ENCODE measurements at regions not wholly inside any gene's neighbourhood (a gene's known extent, or its start where the extent isn't known, plus 50 kb on each side); places are given as distances from the start of the nearest gene placed in this dataset.

DNA sequence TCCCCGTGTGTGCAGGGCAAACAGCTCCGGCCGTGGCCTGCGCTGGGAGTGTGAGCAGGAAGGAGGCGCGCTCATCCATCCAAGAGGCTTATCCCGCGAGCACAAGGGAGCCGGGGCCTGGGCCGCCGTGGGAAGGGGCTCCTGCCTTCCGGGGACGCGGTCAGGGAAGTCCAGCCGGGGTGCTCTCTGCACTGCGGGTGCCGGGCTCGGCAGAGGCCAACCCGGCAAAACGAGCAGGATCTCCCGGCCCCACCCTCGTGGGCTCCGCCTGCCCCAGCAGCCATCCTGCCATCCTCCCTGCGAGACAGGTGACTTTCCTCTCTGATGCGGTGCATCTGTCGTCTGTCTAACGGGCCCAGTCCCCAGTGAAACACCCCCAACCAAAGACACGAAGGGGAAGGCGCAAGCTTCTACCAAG, 244.2 kb downstream of the AUH start:
- Mint-ChIP-seq H3K4me3 (no peak overlapping the region), H3K36me3 (peaks cover 10% of the 10 kb centered on the region), H3K9me3 (no peaks in the 10 kb centered on the region), H3K4me1 (peaks cover 17% of the 10 kb centered on the region), H3K27ac (peak overlapping the region; percentile 59)
- no peak for ATAC-seq
- no peak for DNase-seq (ENCODE audit: low spot score in 2 of 2)

DNA sequence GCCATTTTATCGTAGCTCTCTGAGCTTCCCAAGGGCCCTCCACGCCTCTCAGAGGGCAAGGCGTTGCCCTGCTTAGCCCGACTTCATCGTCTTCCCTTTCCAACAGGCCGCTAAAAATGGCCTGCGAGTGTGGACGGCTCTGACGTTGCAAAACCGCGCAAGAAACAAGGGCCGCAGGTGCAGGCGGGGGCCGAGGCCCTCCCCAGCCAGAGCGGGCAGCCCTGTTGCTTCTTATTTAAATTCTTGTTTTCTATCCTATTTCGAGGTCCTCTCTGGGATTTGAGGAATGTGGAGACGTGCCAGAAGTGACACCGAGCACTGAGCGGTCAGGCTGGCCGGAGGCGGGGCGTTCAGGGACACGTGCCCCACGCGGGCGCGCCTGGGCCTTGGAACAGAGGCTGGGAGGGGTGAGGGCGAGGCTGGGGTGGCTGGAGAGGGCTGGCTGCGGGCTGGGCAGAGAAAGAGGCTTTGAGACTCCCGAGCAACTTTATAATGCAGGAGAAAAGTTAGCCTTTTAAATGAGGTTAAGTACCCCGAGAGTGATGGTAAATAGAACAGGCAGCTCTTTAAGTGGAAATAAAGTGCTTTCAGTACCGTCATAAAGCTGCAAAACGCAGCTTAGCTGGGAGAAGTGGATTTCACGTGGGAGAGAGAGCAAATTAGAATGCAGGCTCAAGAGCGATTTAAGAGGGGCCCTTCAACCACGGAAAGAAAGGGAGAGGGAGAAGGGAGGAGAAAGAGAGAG, 243.6 kb downstream of the AUH start:
- H3K4me3 Mint-ChIP-seq, result no peak overlapping the region
- ATAC-seq (no peak), DNase-seq (ENCODE audit: low spot score in 2 of 2) (no peak)
- peak overlapping the region; percentile 59 for H3K27ac Mint-ChIP-seq
- peaks cover 11% of the 10 kb centered on the region for H3K36me3 Mint-ChIP-seq
- no peaks in the 10 kb centered on the region for H3K9me3 Mint-ChIP-seq
- peaks cover 16% of the 10 kb centered on the region for H3K4me1 Mint-ChIP-seq

- peaks cover 21% of the 10 kb centered on the region for H3K4me1 Mint-ChIP-seq
- ATAC-seq (no peak), DNase-seq (ENCODE audit: low spot score in 2 of 2) (no peak)
- peaks cover 16% of the 10 kb centered on the region for H3K36me3 Mint-ChIP-seq
- H3K4me3 Mint-ChIP-seq, result no peak overlapping the region
- H3K9me3 Mint-ChIP-seq, result no peaks in the 10 kb centered on the region
- peak overlapping the region; percentile 59 for H3K27ac Mint-ChIP-seq
Measured at GRCh38 chr9:91118704-91119025, 243.1 kb downstream of the AUH start.

- H3K4me3 Mint-ChIP-seq, result no peak overlapping the region
- H3K27ac Mint-ChIP-seq, result no peak overlapping the region
- ATAC-seq (no peak), DNase-seq (ENCODE audit: low spot score in 2 of 2) (no peak)
- H3K4me1 Mint-ChIP-seq, result peaks cover 21% of the 10 kb centered on the region
- H3K36me3 Mint-ChIP-seq, result peaks cover 17% of the 10 kb centered on the region
- no peaks in the 10 kb centered on the region for H3K9me3 Mint-ChIP-seq
Measured at GRCh38 chr9:91119142-91119541, 242.6 kb downstream of the AUH start.

DNA sequence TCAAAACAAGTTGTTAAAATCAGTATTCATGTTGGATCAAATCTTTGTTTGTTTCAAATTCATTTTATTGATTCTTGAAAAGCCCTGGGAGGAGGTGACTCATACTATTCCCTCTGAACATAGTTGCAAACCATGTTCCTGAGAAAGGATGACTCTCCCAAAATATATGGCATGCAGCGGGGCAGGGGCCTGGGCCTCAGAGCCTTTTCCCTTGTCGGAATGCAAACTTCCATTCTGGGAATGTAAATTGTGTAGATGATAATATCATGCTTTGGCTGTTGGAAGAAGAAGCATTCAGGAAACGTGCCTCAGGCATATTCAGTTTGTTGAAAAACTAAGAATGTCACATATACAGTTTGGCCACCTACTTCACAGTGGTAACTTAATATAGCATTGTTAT, 242.0 kb downstream of the AUH start:
- peaks cover 21% of the 10 kb centered on the region for H3K4me1 Mint-ChIP-seq
- ATAC-seq (no peak), DNase-seq (ENCODE audit: low spot score in 2 of 2) (no peak)
- H3K9me3 Mint-ChIP-seq, result peaks cover 3% of the 10 kb centered on the region
- no peak overlapping the region for H3K27ac Mint-ChIP-seq
- H3K4me3 Mint-ChIP-seq, result no peak overlapping the region
- H3K36me3 Mint-ChIP-seq, result peaks cover 17% of the 10 kb centered on the region

DNA sequence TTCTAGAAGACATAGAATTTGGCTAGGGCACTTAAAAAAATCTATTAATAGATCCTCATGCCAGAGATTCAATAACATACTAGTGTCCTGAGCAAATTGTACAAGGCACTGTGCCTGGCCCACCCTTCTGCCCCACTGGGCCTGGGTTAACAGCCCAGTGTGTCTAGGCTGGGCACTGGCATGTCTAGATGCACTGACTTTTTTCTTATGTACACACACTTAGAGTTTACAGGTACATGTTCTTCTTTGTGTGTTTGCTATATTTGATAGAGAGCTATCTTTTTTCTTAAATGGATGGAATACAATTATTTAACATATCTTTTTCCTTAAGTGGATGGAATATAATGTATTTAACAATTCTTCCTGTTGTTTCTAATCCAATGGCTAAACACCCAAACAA, 241.5 kb downstream of the AUH start:
- Mint-ChIP-seq H3K4me3 (no peak overlapping the region), H3K4me1 (peaks cover 21% of the 10 kb centered on the region), H3K36me3 (peaks cover 21% of the 10 kb centered on the region), H3K27ac (no peak overlapping the region), H3K9me3 (peaks cover 3% of the 10 kb centered on the region)
- ATAC-seq, result no peak
- DNase-seq (ENCODE audit: low spot score in 2 of 2), result no peak

GRCh38 chr9:91122755-91123154, 239.0 kb downstream of the AUH start:
- DNase-seq (ENCODE audit: low spot score in 2 of 2) (no peak), ATAC-seq (no peak)
- Mint-ChIP-seq H3K36me3 (peaks cover 19% of the 10 kb centered on the region), H3K9me3 (peaks cover 7% of the 10 kb centered on the region), H3K4me3 (no peak overlapping the region), H3K4me1 (peaks cover 10% of the 10 kb centered on the region), H3K27ac (no peak overlapping the region)

- H3K4me3 Mint-ChIP-seq, result no peak overlapping the region
- no peak for ATAC-seq
- peaks cover 42% of the 10 kb centered on the region for H3K4me1 Mint-ChIP-seq
- no peak for DNase-seq (ENCODE audit: low spot score in 2 of 2)
- peaks cover 44% of the 10 kb centered on the region for H3K36me3 Mint-ChIP-seq
- no peak overlapping the region for H3K27ac Mint-ChIP-seq
- peaks cover 7% of the 10 kb centered on the region for H3K9me3 Mint-ChIP-seq
Measured at GRCh38 chr9:91126761-91127445, 234.8 kb downstream of the AUH start.

DNA sequence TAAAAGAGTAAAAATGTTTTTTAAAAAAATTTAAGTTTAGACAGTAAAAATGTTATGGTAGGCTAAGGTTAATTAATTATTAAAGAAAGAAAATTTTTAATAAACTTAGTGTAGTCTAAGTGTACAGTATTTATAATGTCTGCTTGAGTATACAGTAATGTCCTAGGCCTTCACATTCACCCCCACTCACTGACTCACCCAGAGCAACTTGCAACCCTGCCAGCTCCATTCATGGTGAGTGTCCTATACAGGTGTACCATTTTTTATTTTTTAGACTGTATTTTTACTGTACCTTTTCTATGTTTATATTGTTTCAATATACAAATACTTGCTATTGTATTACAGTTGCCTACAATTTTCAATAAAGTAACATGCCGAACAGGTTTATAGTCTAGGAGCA, 234.1 kb downstream of the AUH start:
- no peak overlapping the region for H3K27ac Mint-ChIP-seq
- H3K36me3 Mint-ChIP-seq, result peaks cover 48% of the 10 kb centered on the region
- H3K4me3 Mint-ChIP-seq, result no peak overlapping the region
- DNase-seq (ENCODE audit: low spot score in 2 of 2) (no peak), ATAC-seq (no peak)
- H3K4me1 Mint-ChIP-seq, result peaks cover 48% of the 10 kb centered on the region
- peaks cover 7% of the 10 kb centered on the region for H3K9me3 Mint-ChIP-seq

DNA sequence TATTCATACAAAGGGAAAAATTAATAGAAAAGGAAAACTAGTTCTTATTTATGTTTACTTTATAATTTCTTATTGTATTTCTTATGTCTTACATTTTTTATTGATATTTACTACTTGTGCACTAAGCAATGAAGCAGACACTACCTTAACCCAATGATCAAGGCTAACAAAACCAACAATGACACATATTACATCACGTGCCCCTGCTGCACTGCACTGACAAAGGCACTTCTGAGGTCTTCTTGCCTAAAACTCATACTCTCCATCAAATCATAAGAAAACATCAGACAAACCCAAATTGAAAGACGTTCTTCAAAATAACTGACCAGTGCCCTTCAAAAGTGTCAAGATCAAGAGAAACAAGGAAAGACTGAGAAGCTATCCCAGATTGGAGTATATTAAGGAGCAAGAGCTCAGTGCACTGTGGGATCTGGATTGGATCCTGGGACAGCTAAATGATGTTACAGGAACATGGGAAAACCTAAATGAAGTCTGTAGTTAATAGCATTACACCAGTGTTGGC, 230.9 kb downstream of the AUH start:
- ATAC-seq (peak; percentile 55), DNase-seq (ENCODE audit: low spot score in 2 of 2) (no peak)
- H3K36me3 Mint-ChIP-seq, result peaks cover 63% of the 10 kb centered on the region
- peaks cover 3% of the 10 kb centered on the region for H3K9me3 Mint-ChIP-seq
- H3K27ac Mint-ChIP-seq, result peak overlapping the region; percentile 98
- peak overlapping the region; percentile 57 for H3K4me3 Mint-ChIP-seq
- H3K4me1 Mint-ChIP-seq, result peaks cover 46% of the 10 kb centered on the region

DNA sequence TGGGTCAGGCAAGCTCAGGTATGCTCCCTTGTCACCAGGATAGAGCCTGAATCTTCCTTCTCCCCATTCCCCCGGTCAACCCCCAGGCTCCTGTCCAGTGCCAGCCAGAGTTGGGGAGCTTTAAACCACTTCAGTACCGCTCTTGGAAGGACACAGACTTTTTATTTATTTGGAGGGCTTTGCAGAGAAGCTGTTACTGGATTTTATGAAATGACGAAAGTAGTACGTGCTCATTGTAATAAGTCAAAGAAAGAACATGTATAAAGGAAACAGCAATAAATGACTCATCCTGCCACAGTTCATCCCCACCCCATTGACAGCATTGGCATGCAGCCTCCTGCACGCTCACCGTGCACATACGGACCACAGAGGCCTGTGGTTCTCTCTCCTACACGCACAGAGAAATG, 230.3 kb downstream of the AUH start:
- Mint-ChIP-seq H3K4me1 (peaks cover 52% of the 10 kb centered on the region), H3K4me3 (peak overlapping the region; percentile 57), H3K27ac (peak overlapping the region; percentile 98), H3K9me3 (peaks cover 3% of the 10 kb centered on the region), H3K36me3 (peaks cover 68% of the 10 kb centered on the region)
- DNase-seq (ENCODE audit: low spot score in 2 of 2) (peak; percentile 53 to 84), ATAC-seq (peak; percentile 100)

DNA sequence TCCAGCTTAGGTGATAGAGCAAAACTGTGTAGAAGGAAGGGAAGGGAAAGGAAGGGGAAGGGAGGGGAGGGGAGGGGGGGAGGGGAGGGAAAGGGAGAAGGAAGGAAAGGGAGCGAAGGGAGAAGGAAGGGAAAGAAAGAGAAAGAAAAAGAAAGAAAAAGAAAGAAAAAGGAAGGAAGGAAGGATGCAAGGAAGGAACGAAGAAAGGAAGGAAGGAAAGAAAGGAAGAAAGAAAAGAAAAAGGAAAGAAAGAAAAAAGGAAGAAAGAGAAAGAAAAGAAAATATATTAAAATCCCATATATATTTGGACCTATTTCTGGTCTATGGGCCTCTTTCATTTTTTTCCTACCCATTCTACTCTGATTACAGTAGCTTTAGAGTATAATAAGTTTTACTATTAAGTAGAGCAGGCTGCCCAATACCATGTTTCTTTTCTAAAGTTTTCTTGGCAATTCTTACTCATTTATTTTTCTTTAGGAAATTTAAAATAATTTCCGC, 229.1 kb downstream of the AUH start:
- peak overlapping the region; percentile 98 for H3K27ac Mint-ChIP-seq
- H3K9me3 Mint-ChIP-seq, result peaks cover 6% of the 10 kb centered on the region
- H3K4me3 Mint-ChIP-seq, result peak overlapping the region; percentile 57
- DNase-seq (ENCODE audit: low spot score in 2 of 2) (no peak), ATAC-seq (no peak)
- peaks cover 62% of the 10 kb centered on the region for H3K4me1 Mint-ChIP-seq
- peaks cover 68% of the 10 kb centered on the region for H3K36me3 Mint-ChIP-seq

DNA sequence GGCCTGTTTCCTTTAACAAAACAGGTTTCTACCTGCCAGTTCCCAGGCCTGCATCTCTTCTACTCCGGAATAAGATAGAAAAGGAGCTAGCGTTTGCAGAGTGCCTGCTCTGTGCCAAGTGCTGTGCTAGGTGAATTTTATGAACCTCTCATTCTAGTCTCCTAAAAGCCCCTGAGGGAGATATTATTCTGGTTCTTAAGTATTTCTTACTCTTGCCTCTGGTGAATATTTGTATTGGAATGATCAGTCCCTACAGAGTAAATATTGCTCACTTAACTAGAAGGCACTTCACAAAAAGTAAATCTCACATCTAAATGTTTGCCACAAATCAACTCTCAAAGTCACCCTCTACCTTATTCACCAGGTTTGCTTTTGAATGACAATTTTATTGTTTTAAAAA, 227.1 kb downstream of the AUH start:
- Mint-ChIP-seq H3K4me1 (peaks cover 62% of the 10 kb centered on the region), H3K9me3 (peaks cover 6% of the 10 kb centered on the region), H3K4me3 (no peak overlapping the region), H3K27ac (no peak overlapping the region), H3K36me3 (peaks cover 57% of the 10 kb centered on the region)
- ATAC-seq, result no peak
- no peak for DNase-seq (ENCODE audit: low spot score in 2 of 2)

DNA sequence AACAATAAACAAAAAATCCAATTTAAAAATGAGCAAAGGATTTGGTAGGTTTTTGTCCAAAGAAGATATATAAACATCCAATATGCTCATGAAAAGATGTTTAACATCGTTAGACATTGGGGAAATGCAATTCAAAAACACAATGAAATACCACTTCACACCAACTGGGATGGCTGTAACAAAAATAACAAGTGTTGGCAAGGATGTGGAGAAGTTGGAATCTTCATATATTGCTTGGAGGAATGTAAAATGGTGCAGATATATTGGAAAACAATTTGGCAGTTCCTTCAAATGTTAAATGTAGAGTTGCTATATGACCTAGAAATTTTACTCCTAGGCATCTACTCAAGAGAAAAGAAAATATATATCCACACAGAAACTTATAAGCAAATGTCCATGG, 224.3 kb downstream of the AUH start:
- no peak for DNase-seq (ENCODE audit: low spot score in 2 of 2)
- Mint-ChIP-seq H3K27ac (no peak overlapping the region), H3K4me3 (no peak overlapping the region), H3K36me3 (peaks cover 43% of the 10 kb centered on the region), H3K9me3 (peaks cover 6% of the 10 kb centered on the region), H3K4me1 (peaks cover 52% of the 10 kb centered on the region)
- no peak for ATAC-seq

- ATAC-seq (no peak), DNase-seq (ENCODE audit: low spot score in 2 of 2) (no peak)
- peaks cover 35% of the 10 kb centered on the region for H3K36me3 Mint-ChIP-seq
- peaks cover 6% of the 10 kb centered on the region for H3K9me3 Mint-ChIP-seq
- H3K27ac Mint-ChIP-seq, result no peak overlapping the region
- no peak overlapping the region for H3K4me3 Mint-ChIP-seq
- peaks cover 48% of the 10 kb centered on the region for H3K4me1 Mint-ChIP-seq
Measured at GRCh38 chr9:91138760-91139159, 223.0 kb downstream of the AUH start.
